IMR-90 (cell line): ENCODE measurements at regions not wholly inside any gene's neighbourhood (a gene's known extent, or its start where the extent isn't known, plus 50 kb on each side); places are given as distances from the start of the nearest gene placed in this dataset.

Experiments
- ATAC-seq: fragments of 200-7000 bp; cut with Tn5 transposase; 2 replicates; pipeline ENCODE4 v1.9.1; 2020; ENCODE audit warnings: low read depth, mild to moderate bottlenecking, moderate library complexity
- BruUV-seq: library from RNA; stranded (reverse); fragments of 400-500 nt; replicated peaks from 2 replicates; lab custom pipeline; 2021; lab: Mats Ljungman, UMichigan
- CTCF ChIA-PET: fragments of 300-600 bp; formaldehyde crosslinking; extraction: SDS; loops from one replicate; lab custom pipeline; 2021; ENCODE audit warnings: antibody characterized with exemption; lab: Yijun Ruan, JAX
- POLR2A ChIA-PET: fragments of 300-600 bp; sonication (Branson Sonifier 250); formaldehyde crosslinking; loops from one replicate; lab custom pipeline; 2022; ENCODE audit warnings: antibody characterized with exemption; ENCODE audit not compliant: unreplicated experiment; lab: Charles Lee
- DNase-seq: peaks from one replicate; pipeline ENCODE4 v3.0.0; 2013
- H2AFZ ChIP-seq: replicated peaks from 2 replicates; pipeline ENCODE3; 2013; ENCODE audit warnings: low read length, mild to moderate bottlenecking; ENCODE audit not compliant: poor library complexity
- H2AK5ac ChIP-seq: 2 replicates; pipeline ENCODE4 v1.6.1; 2013; ENCODE audit warnings: low read depth, low read length, inconsistent platforms
- H2AK9ac ChIP-seq: replicated peaks from 2 replicates; pipeline ENCODE3; 2013; ENCODE audit warnings: mild to moderate bottlenecking, low read depth, low read length, moderate library complexity; ENCODE audit not compliant: poor library complexity
- H2BK120ac ChIP-seq: 2 replicates; pipeline ENCODE4 v1.6.1; 2013; ENCODE audit warnings: low read depth, low read length, inconsistent platforms
- H2BK15ac ChIP-seq: 3 replicates; pipeline ENCODE4 v1.6.1; 2013; ENCODE audit warnings: low read depth, low read length, inconsistent platforms
- H2BK20ac ChIP-seq: 2 replicates; pipeline ENCODE4 v1.6.1; 2013; ENCODE audit warnings: low read depth, mild to moderate bottlenecking, inconsistent platforms, low read length, moderate library complexity
- H2BK5ac ChIP-seq: 2 replicates; pipeline ENCODE4 v1.6.1; 2013; ENCODE audit warnings: mild to moderate bottlenecking, low read depth, low read length, inconsistent platforms; ENCODE audit not compliant: poor library complexity, severe bottlenecking
- H3K14ac ChIP-seq: replicated peaks from 2 replicates; pipeline ENCODE4 v1.6.1; 2013; ENCODE audit warnings: low read depth, low read length, inconsistent platforms
- H3K18ac ChIP-seq: 2 replicates; pipeline ENCODE4 v1.6.1; 2013; ENCODE audit warnings: low read depth, low read length, control low read depth
- H3K23ac ChIP-seq: 2 replicates; pipeline ENCODE4 v1.6.1; 2013; ENCODE audit warnings: low read depth, low read length, inconsistent platforms
- H3K27ac ChIP-seq: 2 replicates; pipeline ENCODE4 v1.5.1; 2013; ENCODE audit warnings: mild to moderate bottlenecking, control low read depth, low read length; ENCODE audit not compliant: insufficient read depth
- H3K27me3 ChIP-seq: 2 replicates; pipeline ENCODE4 v1.6.1; 2013; ENCODE audit warnings: low read length; ENCODE audit not compliant: control insufficient read depth, insufficient read depth
- H3K36me3 ChIP-seq: 2 replicates; pipeline ENCODE4 v1.6.1; 2013; ENCODE audit warnings: low read length, mixed read lengths; ENCODE audit not compliant: control insufficient read depth, insufficient read depth
- H3K4ac ChIP-seq: 2 replicates; pipeline ENCODE4 v1.6.1; 2013; ENCODE audit warnings: low read depth, low read length, inconsistent platforms
- H3K4me1 ChIP-seq: 2 replicates; pipeline ENCODE4 v1.6.1; 2013; ENCODE audit warnings: low read length, mixed read lengths; ENCODE audit not compliant: control insufficient read depth, insufficient read depth
- H3K4me2 ChIP-seq: 2 replicates; pipeline ENCODE4 v1.6.1; 2013; ENCODE audit warnings: low read depth, mild to moderate bottlenecking, control low read depth, low read length, moderate library complexity
- H3K4me3 ChIP-seq: 2 replicates; pipeline ENCODE4 v1.5.1; 2013; ENCODE audit warnings: low read depth, mild to moderate bottlenecking, control low read depth, low read length, moderate library complexity; ENCODE audit not compliant: insufficient read depth
- H3K56ac ChIP-seq: 2 replicates; pipeline ENCODE4 v1.6.1; 2013; ENCODE audit warnings: low read length, inconsistent platforms; ENCODE audit not compliant: insufficient read depth; ENCODE audit errors: extremely low read depth
- H3K79me1 ChIP-seq, 2 experiments: 2 replicates each; pipeline ENCODE4 v1.6.1; 2013; ENCODE audit warnings: low read length in 2 of 2, inconsistent platforms in 1 of 2, low read depth in 1 of 2
- H3K9ac ChIP-seq: 2 replicates; pipeline ENCODE4 v1.6.1; 2013; ENCODE audit warnings: low read depth, low read length, control low read depth
- H3K9me1 ChIP-seq: 2 replicates; pipeline ENCODE4 v1.6.1; 2013; ENCODE audit warnings: low read length, inconsistent platforms; ENCODE audit not compliant: insufficient read depth
- H3K9me3 ChIP-seq: 2 replicates; pipeline ENCODE4 v1.6.1; 2013; ENCODE audit warnings: low read length; ENCODE audit not compliant: control insufficient read depth, insufficient read depth
- H4K20me1 ChIP-seq: 2 replicates; pipeline ENCODE4 v1.6.1; 2013; ENCODE audit warnings: low read length, inconsistent platforms; ENCODE audit not compliant: insufficient read depth
- H4K5ac ChIP-seq: 2 replicates; pipeline ENCODE4 v1.6.1; 2013; ENCODE audit warnings: mild to moderate bottlenecking, low read depth, low read length, control low read depth
- H4K8ac ChIP-seq, 2 experiments: 2 replicates each; pipeline ENCODE4 v1.6.1; 2013; ENCODE audit warnings: low read depth in 2 of 2, low read length in 2 of 2, control low read depth in 1 of 2, inconsistent platforms in 1 of 2
- H4K91ac ChIP-seq: 2 replicates; pipeline ENCODE4 v1.6.1; 2013; ENCODE audit warnings: low read depth, low read length, inconsistent platforms; ENCODE audit not compliant: insufficient read depth
- BHLHE40 ChIP-seq: fragments of 150-350 bp; IDR thresholded peaks from 2 replicates; pipeline ENCODE4 v1.6.1; 2016; ENCODE audit warnings: mild to moderate bottlenecking, low read depth, low read length
- CEBPB ChIP-seq: IDR thresholded peaks from 2 replicates; pipeline ENCODE4 v1.6.1; 2012; ENCODE audit warnings: low read depth, low read length, improper control_type of control experiment
- CHD1 ChIP-seq: IDR thresholded peaks from 2 replicates; pipeline ENCODE4 v1.6.1; 2012; ENCODE audit warnings: low read depth, low read length, improper control_type of control experiment
- FOS ChIP-seq: fragments of 150-350 bp; IDR thresholded peaks from 2 replicates; pipeline ENCODE4 v1.6.1; 2016; ENCODE audit warnings: low read depth, low read length
- MAFK ChIP-seq: IDR thresholded peaks from 2 replicates; pipeline ENCODE4 v1.6.1; 2012; ENCODE audit warnings: low read depth, low read length, improper control_type of control experiment
- MAZ ChIP-seq: IDR thresholded peaks from 2 replicates; pipeline ENCODE4 v1.6.1; 2012; ENCODE audit warnings: low read depth, mild to moderate bottlenecking, low read length, improper control_type of control experiment, moderate library complexity, borderline replicate concordance
- MXI1 ChIP-seq: IDR thresholded peaks from 2 replicates; pipeline ENCODE4 v1.6.1; 2012; ENCODE audit warnings: low read depth, mild to moderate bottlenecking, low read length, moderate library complexity, borderline replicate concordance
- NFE2L2 ChIP-seq: fragments of 150-350 bp; IDR thresholded peaks from 2 replicates; pipeline ENCODE4 v1.6.1; 2016; ENCODE audit warnings: low read depth, mild to moderate bottlenecking, low read length
- POLR2A ChIP-seq: IDR thresholded peaks from 2 replicates; pipeline ENCODE4 v1.6.1; 2012; ENCODE audit warnings: mild to moderate bottlenecking, low read depth, low read length
- RAD21 ChIP-seq: IDR thresholded peaks from 2 replicates; pipeline ENCODE4 v1.6.1; 2012; ENCODE audit warnings: low read length, improper control_type of control experiment
- RCOR1 ChIP-seq: IDR thresholded peaks from 2 replicates; pipeline ENCODE4 v1.6.1; 2012; ENCODE audit warnings: mild to moderate bottlenecking, low read length, improper control_type of control experiment; ENCODE audit not compliant: insufficient replicate concordance
- RFX5 ChIP-seq: IDR thresholded peaks from 2 replicates; pipeline ENCODE4 v1.8.0; 2012; ENCODE audit warnings: low read depth, mild to moderate bottlenecking, low read length, moderate library complexity
- SMC3 ChIP-seq: fragments of 150-350 bp; IDR thresholded peaks from 2 replicates; pipeline ENCODE4 v1.6.1; 2016; ENCODE audit warnings: low read depth, mild to moderate bottlenecking, antibody characterized with exemption, low read length, moderate library complexity
- WGBS, 2 experiments: methylation state at CpG; one replicate each; pipeline versions ENCODE4 v1.1.5 to v1.1.7; 2013; ENCODE audit warnings: missing lambda C conversion rate in 2 of 2; ENCODE audit not compliant: insufficient read length in 1 of 2; ENCODE audit errors: extremely low coverage in 2 of 2; 5-methylcytosine and 5-hydroxymethylcytosine counted together
- dilution Hi-C: fragments of 300-500 bp; cut with HindIII; formaldehyde crosslinking; loops from one replicate; pipeline ENCODE4 v1.14.3; 2018; ENCODE audit warnings: low sequenced_read_pairs; ENCODE audit not compliant: unreplicated experiment
- in situ Hi-C: fragments of 300-500 bp; cut with MboI; formaldehyde crosslinking; loops from 3 replicates; pipeline ENCODE4 v1.14.3; 2019; ENCODE audit warnings: low sequenced_read_pairs, inconsistent platforms, mixed read lengths
- intact Hi-C: fragments of 100-400 bp; cut with micrococcal nuclease; formaldehyde crosslinking; loops from 2 replicates; pipeline ENCODE4 v1.10.0; 2022
- TF ChIP-seq, protein P1 (sequence below): fragments of 150-350 bp; IDR thresholded peaks from 2 replicates; pipeline ENCODE4 v1.6.1; 2016; ENCODE audit warnings: low read depth, mild to moderate bottlenecking, low read length, moderate library complexity, borderline replicate concordance
- TF ChIP-seq, protein P2 (sequence below): fragments of 150-350 bp; IDR thresholded peaks from 2 replicates; pipeline ENCODE4 v1.6.1; 2017; ENCODE audit warnings: mild to moderate bottlenecking, antibody characterized with exemption, low read length, low read depth

DNA sequence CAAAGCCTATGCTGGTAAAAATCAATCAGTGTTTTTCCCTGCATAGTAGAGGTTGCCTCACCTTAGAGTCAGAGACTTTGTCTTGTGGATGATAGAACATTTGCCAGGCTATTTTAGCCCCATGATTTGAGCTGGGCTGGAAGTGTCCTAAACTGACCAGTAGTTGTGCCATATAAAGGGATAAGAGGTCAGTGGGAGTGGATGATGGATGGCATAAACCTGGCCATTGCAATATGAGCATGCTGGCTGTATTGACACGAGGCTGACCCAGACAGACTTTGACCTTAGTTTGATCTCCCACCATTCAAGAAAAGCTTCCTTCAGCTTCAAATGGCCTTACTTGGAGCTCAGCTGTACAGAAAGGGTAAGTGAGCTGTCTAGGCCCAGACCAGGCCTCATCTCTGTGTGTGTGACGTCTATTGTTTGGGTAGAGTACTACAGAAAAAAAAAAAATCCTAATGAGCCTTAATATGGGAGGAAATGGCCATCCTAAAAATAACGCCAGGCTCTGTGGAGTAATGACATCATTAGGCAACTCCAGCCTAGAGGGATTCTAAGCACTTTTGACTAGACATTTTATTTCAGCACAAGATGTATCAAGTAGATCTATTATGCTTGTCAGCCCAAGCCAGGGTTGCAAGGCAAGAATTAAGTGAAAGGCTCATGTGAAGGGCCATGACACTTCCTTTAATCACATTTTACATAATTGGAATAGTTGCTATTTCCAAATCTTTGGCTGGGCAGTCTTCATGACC lies 51.3 kb upstream of the CADM1 start:
- Histone ChIP-seq H3K23ac (no peak overlapping the region), H2AK9ac (no peak overlapping the region), H2BK120ac (no peak overlapping the region), H3K4me3 (no peak overlapping the region), H2BK15ac (no peak overlapping the region), H4K5ac (no peak overlapping the region), H3K4me1 (no peaks in the 10 kb centered on the region), H2AK5ac (no peak overlapping the region), H4K20me1 (no peaks in the 10 kb centered on the region), H3K14ac (no peak overlapping the region), H3K9me1 (no peaks in the 10 kb centered on the region), H3K4ac (no peak overlapping the region), H3K27ac (no peak overlapping the region), H2BK5ac (no peak overlapping the region), H4K8ac (no peak overlapping the region), H3K18ac (no peak overlapping the region), H3K56ac (no peak overlapping the region), H4K91ac (no peak overlapping the region), H3K9ac (no peak overlapping the region), H3K4me2 (no peak overlapping the region), H3K79me1 (no peaks in the 10 kb centered on the region), H3K27me3 (peaks cover 3% of the 10 kb centered on the region; the same call in 1 of the 2 replicates), H3K9me3 (no peaks in the 10 kb centered on the region), H2AFZ (no peak overlapping the region), H3K36me3 (no peaks in the 10 kb centered on the region), H2BK20ac (no peak overlapping the region)
- WGBS, 2 experiments, result 43% methylated on average over 1 of the region's 3 CpGs; no CpG with 5 or more reads in 1 of the 2 experiments
- ATAC-seq (no peak), DNase-seq (no peak)
- ChIA-PET POLR2A (interaction anchor here (0.5 kb wide), 1 partner anchor 13 kb away, joined by 4 read pairs; no protein-coding TSS in a partner anchor), CTCF (interaction anchor here (0.6 kb wide), 2 partner anchors 21 to 101 kb away, joined by 3 to 4 read pairs; no protein-coding TSS in a partner anchor)
- dilution Hi-C loops, result no loop called here
- in situ Hi-C loops, result no loop called here
- intact Hi-C loops, result no loop called here
- BruUV-seq, result no TSS peak
- no peak for TF ChIP-seq NFE2L2
- TF ChIP-seq MAZ, result no peak
- TF ChIP-seq RAD21, result no peak
- TF ChIP-seq MXI1, result no peak
- TF ChIP-seq POLR2A, result no peak
- TF ChIP-seq, protein P1, sequence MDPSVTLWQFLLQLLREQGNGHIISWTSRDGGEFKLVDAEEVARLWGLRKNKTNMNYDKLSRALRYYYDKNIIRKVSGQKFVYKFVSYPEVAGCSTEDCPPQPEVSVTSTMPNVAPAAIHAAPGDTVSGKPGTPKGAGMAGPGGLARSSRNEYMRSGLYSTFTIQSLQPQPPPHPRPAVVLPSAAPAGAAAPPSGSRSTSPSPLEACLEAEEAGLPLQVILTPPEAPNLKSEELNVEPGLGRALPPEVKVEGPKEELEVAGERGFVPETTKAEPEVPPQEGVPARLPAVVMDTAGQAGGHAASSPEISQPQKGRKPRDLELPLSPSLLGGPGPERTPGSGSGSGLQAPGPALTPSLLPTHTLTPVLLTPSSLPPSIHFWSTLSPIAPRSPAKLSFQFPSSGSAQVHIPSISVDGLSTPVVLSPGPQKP, result no peak
- TF ChIP-seq CHD1, result no peak
- TF ChIP-seq BHLHE40, result no peak
- no peak for TF ChIP-seq SMC3
- TF ChIP-seq FOS, result no peak
- TF ChIP-seq CEBPB, result no peak
- no peak for TF ChIP-seq MAFK
- TF ChIP-seq RCOR1, result no peak
- no peak for TF ChIP-seq RFX5
- TF ChIP-seq, protein P2, sequence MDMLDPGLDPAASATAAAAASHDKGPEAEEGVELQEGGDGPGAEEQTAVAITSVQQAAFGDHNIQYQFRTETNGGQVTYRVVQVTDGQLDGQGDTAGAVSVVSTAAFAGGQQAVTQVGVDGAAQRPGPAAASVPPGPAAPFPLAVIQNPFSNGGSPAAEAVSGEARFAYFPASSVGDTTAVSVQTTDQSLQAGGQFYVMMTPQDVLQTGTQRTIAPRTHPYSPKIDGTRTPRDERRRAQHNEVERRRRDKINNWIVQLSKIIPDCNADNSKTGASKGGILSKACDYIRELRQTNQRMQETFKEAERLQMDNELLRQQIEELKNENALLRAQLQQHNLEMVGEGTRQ, result no peak
